Liver (tissue), 3 donors: ENCODE measurements at regions not wholly inside any gene's neighbourhood (a gene's known extent, or its start where the extent isn't known, plus 50 kb on each side); places are given as distances from the start of the nearest gene placed in this dataset.

ENCODE experiments used
- EGR1 ChIP-seq, 2 donors: IDR thresholded peaks; 2 replicates each; pipeline ENCODE4 v1.6.1; 2016 to 2018; ENCODE audit warnings: antibody characterized with exemption in 2 of 2, low read depth in 2 of 2
- FOXA1 ChIP-seq: IDR thresholded peaks from 2 replicates; pipeline ENCODE4 v1.6.1; 2016; ENCODE audit warnings: antibody characterized with exemption
- GABPA ChIP-seq, 2 donors: IDR thresholded peaks in 1 of 2; conservative IDR thresholded peaks in 1 of 2; 2 replicates each; pipeline ENCODE4 v1.6.1; 2016; ENCODE audit warnings: antibody characterized with exemption in 2 of 2, mild to moderate bottlenecking in 1 of 2, moderate library complexity in 1 of 2
- HNF4A ChIP-seq, 2 donors: conservative IDR thresholded peaks; 2 replicates each; pipeline ENCODE4 v1.6.1; 2016; ENCODE audit warnings: antibody characterized with exemption in 2 of 2, mild to moderate bottlenecking in 2 of 2
- JUND ChIP-seq, 2 donors: IDR thresholded peaks; 2 replicates each; pipeline ENCODE4 v1.6.1; 2016; ENCODE audit warnings: antibody characterized with exemption in 2 of 2
- RAD21 ChIP-seq, 2 donors: IDR thresholded peaks; 2 replicates each; pipeline ENCODE4 v1.6.1; 2016; ENCODE audit warnings: antibody characterized with exemption in 2 of 2, mild to moderate bottlenecking in 2 of 2
- SP1 ChIP-seq: IDR thresholded peaks from 2 replicates; pipeline ENCODE4 v1.6.1; 2018; ENCODE audit warnings: antibody characterized with exemption, mild to moderate bottlenecking
- TAF1 ChIP-seq: conservative IDR thresholded peaks from 2 replicates; pipeline ENCODE4 v1.6.1; 2016; ENCODE audit warnings: antibody characterized with exemption, mild to moderate bottlenecking
- YY1 ChIP-seq: IDR thresholded peaks from 2 replicates; pipeline ENCODE4 v1.6.1; 2016; ENCODE audit warnings: antibody characterized with exemption, mild to moderate bottlenecking
- TF ChIP-seq, protein P1 (sequence below): fragments of 150-350 bp; IDR thresholded peaks from 2 replicates; pipeline ENCODE4 v1.5.1; 2017; ENCODE audit warnings: improper control_type of control experiment, low read depth, low read length; ENCODE audit not compliant: missing input control
- TF ChIP-seq, protein P2 (sequence below): IDR thresholded peaks from 2 replicates; pipeline ENCODE4 v1.6.1; 2016; ENCODE audit warnings: antibody characterized with exemption
- TF ChIP-seq, protein P3 (sequence below): IDR thresholded peaks from 2 replicates; pipeline ENCODE4 v1.6.1; 2016; ENCODE audit warnings: antibody characterized with exemption
- TF ChIP-seq, protein P4 (sequence below): IDR thresholded peaks from 2 replicates; pipeline ENCODE4 v1.6.1; 2016; ENCODE audit warnings: antibody characterized with exemption
- donor health status: healthy.
- donor health status: healthy.

DNA sequence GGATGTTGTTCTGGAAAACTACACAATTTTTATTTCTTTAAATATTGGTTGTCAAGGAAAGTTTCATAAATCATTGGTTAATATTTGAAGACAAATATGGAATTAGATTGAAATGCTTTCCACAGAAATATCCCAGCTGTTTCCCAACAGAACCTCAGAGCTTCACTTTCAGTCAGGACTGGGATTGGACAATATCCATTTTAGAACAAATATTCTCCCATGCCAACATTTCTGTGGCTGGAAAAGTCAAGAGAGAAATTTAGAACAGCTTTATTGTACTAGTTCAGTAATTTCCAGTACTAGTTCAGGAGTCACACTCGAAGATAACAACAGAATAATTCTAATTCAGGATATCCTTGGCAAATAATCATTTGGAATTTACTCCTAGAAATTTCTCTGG is 116.1 kb upstream of the TUT7 start:
- TF ChIP-seq, protein P1, sequence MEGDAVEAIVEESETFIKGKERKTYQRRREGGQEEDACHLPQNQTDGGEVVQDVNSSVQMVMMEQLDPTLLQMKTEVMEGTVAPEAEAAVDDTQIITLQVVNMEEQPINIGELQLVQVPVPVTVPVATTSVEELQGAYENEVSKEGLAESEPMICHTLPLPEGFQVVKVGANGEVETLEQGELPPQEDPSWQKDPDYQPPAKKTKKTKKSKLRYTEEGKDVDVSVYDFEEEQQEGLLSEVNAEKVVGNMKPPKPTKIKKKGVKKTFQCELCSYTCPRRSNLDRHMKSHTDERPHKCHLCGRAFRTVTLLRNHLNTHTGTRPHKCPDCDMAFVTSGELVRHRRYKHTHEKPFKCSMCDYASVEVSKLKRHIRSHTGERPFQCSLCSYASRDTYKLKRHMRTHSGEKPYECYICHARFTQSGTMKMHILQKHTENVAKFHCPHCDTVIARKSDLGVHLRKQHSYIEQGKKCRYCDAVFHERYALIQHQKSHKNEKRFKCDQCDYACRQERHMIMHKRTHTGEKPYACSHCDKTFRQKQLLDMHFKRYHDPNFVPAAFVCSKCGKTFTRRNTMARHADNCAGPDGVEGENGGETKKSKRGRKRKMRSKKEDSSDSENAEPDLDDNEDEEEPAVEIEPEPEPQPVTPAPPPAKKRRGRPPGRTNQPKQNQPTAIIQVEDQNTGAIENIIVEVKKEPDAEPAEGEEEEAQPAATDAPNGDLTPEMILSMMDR, result no peak
- TF ChIP-seq YY1 (no peak), GABPA (IDR thresholded peaks at IDR 0.05 in 1 of 2, conservative IDR thresholded peaks at IDR 0.05 in 1 of 2) (no peak), RAD21 (IDR thresholded peaks at IDR 0.05) (no peak), JUND (IDR thresholded peaks at IDR 0.05) (no peak), FOXA1 (no peak), TAF1 (no peak), SP1 (peak; percentile 16), EGR1 (IDR thresholded peaks at IDR 0.05; ENCODE audit: low read depth in 2 of 2) (peak in 1 of 2 donors; percentile 45), HNF4A (conservative IDR thresholded peaks at IDR 0.05) (peak in 1 of 2 donors; percentile 45)
- TF ChIP-seq, protein P2, sequence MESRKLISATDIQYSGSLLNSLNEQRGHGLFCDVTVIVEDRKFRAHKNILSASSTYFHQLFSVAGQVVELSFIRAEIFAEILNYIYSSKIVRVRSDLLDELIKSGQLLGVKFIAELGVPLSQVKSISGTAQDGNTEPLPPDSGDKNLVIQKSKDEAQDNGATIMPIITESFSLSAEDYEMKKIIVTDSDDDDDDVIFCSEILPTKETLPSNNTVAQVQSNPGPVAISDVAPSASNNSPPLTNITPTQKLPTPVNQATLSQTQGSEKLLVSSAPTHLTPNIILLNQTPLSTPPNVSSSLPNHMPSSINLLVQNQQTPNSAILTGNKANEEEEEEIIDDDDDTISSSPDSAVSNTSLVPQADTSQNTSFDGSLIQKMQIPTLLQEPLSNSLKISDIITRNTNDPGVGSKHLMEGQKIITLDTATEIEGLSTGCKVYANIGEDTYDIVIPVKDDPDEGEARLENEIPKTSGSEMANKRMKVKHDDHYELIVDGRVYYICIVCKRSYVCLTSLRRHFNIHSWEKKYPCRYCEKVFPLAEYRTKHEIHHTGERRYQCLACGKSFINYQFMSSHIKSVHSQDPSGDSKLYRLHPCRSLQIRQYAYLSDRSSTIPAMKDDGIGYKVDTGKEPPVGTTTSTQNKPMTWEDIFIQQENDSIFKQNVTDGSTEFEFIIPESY, result no peak
- TF ChIP-seq, protein P3, sequence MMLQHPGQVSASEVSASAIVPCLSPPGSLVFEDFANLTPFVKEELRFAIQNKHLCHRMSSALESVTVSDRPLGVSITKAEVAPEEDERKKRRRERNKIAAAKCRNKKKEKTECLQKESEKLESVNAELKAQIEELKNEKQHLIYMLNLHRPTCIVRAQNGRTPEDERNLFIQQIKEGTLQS, result no peak
- TF ChIP-seq, protein P4, sequence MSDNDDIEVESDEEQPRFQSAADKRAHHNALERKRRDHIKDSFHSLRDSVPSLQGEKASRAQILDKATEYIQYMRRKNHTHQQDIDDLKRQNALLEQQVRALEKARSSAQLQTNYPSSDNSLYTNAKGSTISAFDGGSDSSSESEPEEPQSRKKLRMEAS, result no peak
